Mesendoderm (in vitro differentiated cells): ENCODE measurements at regions not wholly inside any gene's neighbourhood (a gene's known extent, or its start where the extent isn't known, plus 50 kb on each side); places are given as distances from the start of the nearest gene placed in this dataset.
A peak's percentile ranks its signal among the peaks of the same experiment; 100 is the strongest.

Source experiments
- DNase-seq: peaks from one replicate; pipeline ENCODE4 v3.0.0; 2013
- H2AK5ac ChIP-seq: 2 replicates; pipeline ENCODE4 v1.6.1; 2013; ENCODE audit warnings: low read length, inconsistent platforms
- H2BK120ac ChIP-seq: 2 replicates; pipeline ENCODE4 v1.6.1; 2013; ENCODE audit warnings: low read depth, mild to moderate bottlenecking, low read length, moderate library complexity, mixed read lengths
- H2BK15ac ChIP-seq: replicated peaks from 2 replicates; pipeline ENCODE4 v1.6.1; 2013; ENCODE audit warnings: low read depth, mild to moderate bottlenecking, moderate library complexity
- H2BK5ac ChIP-seq: 2 replicates; pipeline ENCODE4 v1.6.1; 2013; ENCODE audit warnings: low read length, inconsistent platforms
- H3K18ac ChIP-seq: 2 replicates; pipeline ENCODE4 v1.6.1; 2013; ENCODE audit warnings: mild to moderate bottlenecking, low read length, mixed read lengths
- H3K23ac ChIP-seq: one replicate; pipeline ENCODE4 v1.6.1; 2013; ENCODE audit warnings: low read length
- H3K27ac ChIP-seq: 2 replicates; pipeline ENCODE4 v1.5.1; 2013; ENCODE audit warnings: low read depth, mild to moderate bottlenecking, inconsistent platforms, low read length, moderate library complexity
- H3K27me3 ChIP-seq: 2 replicates; pipeline ENCODE4 v1.6.1; 2013; ENCODE audit warnings: low read length, control low read depth, mild to moderate bottlenecking, inconsistent platforms; ENCODE audit not compliant: insufficient read depth, poor library complexity
- H3K36me3 ChIP-seq: 2 replicates; pipeline ENCODE4 v1.6.1; 2013; ENCODE audit warnings: low read length, inconsistent platforms; ENCODE audit not compliant: control insufficient read depth, insufficient read depth
- H3K4ac ChIP-seq: one replicate; pipeline ENCODE4 v1.6.1; 2013; ENCODE audit warnings: low read depth, mild to moderate bottlenecking, low read length, moderate library complexity
- H3K4me1 ChIP-seq: 2 replicates; pipeline ENCODE4 v1.6.1; 2013; ENCODE audit warnings: low read depth, low read length, inconsistent platforms; ENCODE audit not compliant: control insufficient read depth
- H3K4me2 ChIP-seq: 2 replicates; pipeline ENCODE4 v1.6.1; 2013; ENCODE audit warnings: low read length
- H3K4me3 ChIP-seq: 2 replicates; pipeline ENCODE4 v1.5.1; 2013; ENCODE audit warnings: mild to moderate bottlenecking, low read length
- H3K56ac ChIP-seq: one replicate; pipeline ENCODE4 v1.6.1; 2013; ENCODE audit warnings: low read length
- H3K79me1 ChIP-seq: 2 replicates; pipeline ENCODE4 v1.6.1; 2013; ENCODE audit warnings: low read length, inconsistent platforms
- H3K79me2 ChIP-seq: 2 replicates; pipeline ENCODE4 v1.6.1; 2013; ENCODE audit warnings: mild to moderate bottlenecking, low read length; ENCODE audit not compliant: control insufficient read depth, insufficient read depth
- H3K9ac ChIP-seq: 2 replicates; pipeline ENCODE4 v1.6.1; 2013; ENCODE audit warnings: low read length, inconsistent platforms
- H4K5ac ChIP-seq: one replicate; pipeline ENCODE4 v1.6.1; 2013; ENCODE audit warnings: low read length
- H4K8ac ChIP-seq: one replicate; pipeline ENCODE4 v1.6.1; 2013; ENCODE audit warnings: low read depth, mild to moderate bottlenecking, control low read depth, low read length, moderate library complexity
- WGBS: extraction: QIAGEN DNeasy Blood & Tissue Kit; methylation state at CpG from one replicate; pipeline ENCODE4 v1.1.7; 2013; ENCODE audit warnings: low lambda C conversion rate, missing lambda C conversion rate; ENCODE audit not compliant: insufficient coverage; ENCODE audit errors: extremely low coverage; 5-methylcytosine and 5-hydroxymethylcytosine counted together

- no peak overlapping the region for H3K56ac ChIP-seq
- no peak overlapping the region for H4K8ac ChIP-seq
- no peaks in the 10 kb centered on the region for H3K27me3 ChIP-seq
- no peak overlapping the region for H3K23ac ChIP-seq
- H2BK120ac ChIP-seq, result no peak overlapping the region
- no peak overlapping the region for H2BK5ac ChIP-seq
- no peak overlapping the region for H2AK5ac ChIP-seq
- peaks cover 7% of the 10 kb centered on the region for H3K4me1 ChIP-seq
- no peak overlapping the region for H2BK15ac ChIP-seq
- no peak overlapping the region for H3K18ac ChIP-seq
- H3K9ac ChIP-seq, result no peak overlapping the region
- no CpG with 5 or more reads among the region's 12 CpGs for WGBS
- no peaks in the 10 kb centered on the region for H3K36me3 ChIP-seq
- H3K4me3 ChIP-seq, result no peak overlapping the region
- H3K79me1 ChIP-seq, result no peaks in the 10 kb centered on the region
- H3K4ac ChIP-seq, result no peak overlapping the region
- no peak for DNase-seq
- no peaks in the 10 kb centered on the region for H3K79me2 ChIP-seq
- H4K5ac ChIP-seq, result no peak overlapping the region
- no peak overlapping the region for H3K4me2 ChIP-seq
- H3K27ac ChIP-seq, result no peak overlapping the region
Observed at GRCh38 chr6:149228311-149228955, 89.1 kb upstream of the TAB2 start.

- WGBS, result no CpG with 5 or more reads among the region's 6 CpGs
- no peak overlapping the region for H2BK120ac ChIP-seq
- no peak overlapping the region for H3K56ac ChIP-seq
- no peak overlapping the region for H3K23ac ChIP-seq
- H3K27me3 ChIP-seq, result no peaks in the 10 kb centered on the region
- H3K79me2 ChIP-seq, result no peaks in the 10 kb centered on the region
- H2BK15ac ChIP-seq, result no peak overlapping the region
- no peak overlapping the region for H2BK5ac ChIP-seq
- peaks cover 7% of the 10 kb centered on the region for H3K4me1 ChIP-seq
- H3K9ac ChIP-seq, result no peak overlapping the region
- no peak overlapping the region for H3K18ac ChIP-seq
- H2AK5ac ChIP-seq, result no peak overlapping the region
- no peak overlapping the region for H4K8ac ChIP-seq
- H3K36me3 ChIP-seq, result no peaks in the 10 kb centered on the region
- no peak overlapping the region for H4K5ac ChIP-seq
- H3K4ac ChIP-seq, result no peak overlapping the region
- H3K4me3 ChIP-seq, result no peak overlapping the region
- H3K79me1 ChIP-seq, result no peaks in the 10 kb centered on the region
- H3K4me2 ChIP-seq, result no peak overlapping the region
- no peak overlapping the region for H3K27ac ChIP-seq
- no peak for DNase-seq
Observed at GRCh38 chr6:149229096-149229495, 88.4 kb upstream of the TAB2 start.

- Histone ChIP-seq H3K9ac (no peak overlapping the region), H3K36me3 (no peaks in the 10 kb centered on the region), H3K56ac (no peak overlapping the region), H2BK15ac (no peak overlapping the region), H3K27me3 (no peaks in the 10 kb centered on the region), H2BK5ac (no peak overlapping the region), H3K27ac (no peak overlapping the region), H3K4me1 (peaks cover 13% of the 10 kb centered on the region), H3K23ac (no peak overlapping the region), H3K79me2 (no peaks in the 10 kb centered on the region), H2AK5ac (no peak overlapping the region), H3K18ac (no peak overlapping the region), H3K79me1 (no peaks in the 10 kb centered on the region), H2BK120ac (no peak overlapping the region), H3K4ac (no peak overlapping the region), H3K4me3 (no peak overlapping the region), H4K8ac (no peak overlapping the region), H4K5ac (no peak overlapping the region), H3K4me2 (no peak overlapping the region)
- WGBS, result no CpG with 5 or more reads among the region's 5 CpGs
- no peak for DNase-seq
Observed at GRCh38 chr6:149230712-149231460, 86.6 kb upstream of the TAB2 start.

DNA sequence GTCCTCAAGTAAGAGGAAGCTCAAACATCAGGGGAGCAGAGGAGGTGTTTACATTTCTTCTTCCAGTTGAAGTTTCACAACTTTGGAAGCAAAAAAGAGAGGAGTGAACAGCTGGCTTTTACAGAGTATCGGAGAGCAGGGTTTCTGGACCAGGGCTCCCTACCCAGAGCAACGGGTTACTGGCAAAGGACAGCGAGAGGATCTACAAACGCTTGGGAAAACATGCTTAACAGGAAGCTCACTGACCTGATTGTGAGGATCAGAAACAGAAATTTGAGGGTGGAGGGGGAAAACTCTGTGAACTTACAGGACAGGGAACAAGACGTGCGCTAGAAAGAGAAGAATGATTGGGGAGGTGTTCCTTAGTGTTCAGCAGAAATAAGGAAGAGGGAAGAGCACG, 85.7 kb upstream of the TAB2 start:
- H2BK5ac ChIP-seq, result no peak overlapping the region
- no peak overlapping the region for H2BK120ac ChIP-seq
- no peak overlapping the region for H2BK15ac ChIP-seq
- no peak overlapping the region for H3K9ac ChIP-seq
- no peak overlapping the region for H3K27ac ChIP-seq
- H3K4me1 ChIP-seq, result peaks cover 13% of the 10 kb centered on the region
- no peaks in the 10 kb centered on the region for H3K79me1 ChIP-seq
- H3K79me2 ChIP-seq, result no peaks in the 10 kb centered on the region
- H4K5ac ChIP-seq, result no peak overlapping the region
- H3K4me3 ChIP-seq, result no peak overlapping the region
- H3K56ac ChIP-seq, result no peak overlapping the region
- no peaks in the 10 kb centered on the region for H3K27me3 ChIP-seq
- H2AK5ac ChIP-seq, result no peak overlapping the region
- H3K4ac ChIP-seq, result no peak overlapping the region
- H3K4me2 ChIP-seq, result no peak overlapping the region
- H3K18ac ChIP-seq, result peak overlapping the region; percentile 16
- no peak overlapping the region for H4K8ac ChIP-seq
- no peak overlapping the region for H3K23ac ChIP-seq
- DNase-seq, result no peak
- H3K36me3 ChIP-seq, result no peaks in the 10 kb centered on the region
- WGBS, result no CpG with 5 or more reads among the region's 7 CpGs

DNA sequence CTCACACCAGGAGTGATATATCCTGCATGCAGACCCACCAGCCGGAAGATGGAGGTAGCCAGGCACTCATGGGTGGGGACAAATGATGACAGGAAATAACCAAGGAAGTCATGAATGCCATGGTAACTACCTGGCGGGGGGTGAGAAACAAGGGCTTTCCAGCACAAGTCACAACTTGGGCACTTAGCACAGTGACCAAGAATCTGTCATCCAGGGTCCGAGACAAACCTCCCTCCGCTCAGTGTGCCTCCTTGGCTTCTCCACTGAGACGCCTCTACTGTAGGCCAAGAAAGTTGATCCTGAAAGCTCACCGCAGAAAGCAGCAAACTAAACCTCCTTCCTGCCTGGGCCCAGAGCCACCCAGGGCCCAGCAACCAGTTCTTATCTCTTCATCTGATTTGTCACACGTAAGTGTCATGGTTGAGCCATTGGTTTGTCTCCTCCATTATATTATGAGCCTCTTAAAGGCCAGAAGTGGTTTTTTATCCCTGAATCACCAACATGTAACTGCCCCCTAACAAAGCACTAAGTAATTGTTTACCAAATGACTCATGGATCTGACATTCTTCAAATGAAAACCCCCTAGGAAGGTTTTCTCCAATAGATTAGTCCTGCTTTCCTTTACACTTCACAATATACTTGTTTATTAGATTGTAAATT, 84.3 kb upstream of the TAB2 start:
- Histone ChIP-seq H3K4ac (no peak overlapping the region), H4K8ac (no peak overlapping the region), H3K79me1 (no peaks in the 10 kb centered on the region), H3K56ac (no peak overlapping the region), H3K9ac (no peak overlapping the region), H2BK15ac (no peak overlapping the region), H2AK5ac (no peak overlapping the region), H3K4me3 (no peak overlapping the region), H2BK5ac (no peak overlapping the region), H3K36me3 (no peaks in the 10 kb centered on the region), H3K23ac (no peak overlapping the region), H3K27ac (peak overlapping the region; percentile 46), H3K79me2 (no peaks in the 10 kb centered on the region), H3K4me1 (peaks cover 13% of the 10 kb centered on the region), H3K18ac (no peak overlapping the region), H3K27me3 (no peaks in the 10 kb centered on the region), H3K4me2 (no peak overlapping the region), H4K5ac (no peak overlapping the region), H2BK120ac (no peak overlapping the region)
- no CpG with 5 or more reads among the region's 7 CpGs for WGBS
- peak; percentile 91 for DNase-seq
